Hematopoietic multipotent progenitor cell (in vitro differentiated cells): ENCODE measurements at regions not wholly inside any gene's neighbourhood (a gene's known extent, or its start where the extent isn't known, plus 50 kb on each side); places are given as distances from the start of the nearest gene placed in this dataset.

Experiments used
- DNase-seq, 3 donors: peaks; one replicate each; pipeline ENCODE4 v3.0.0-alpha.2; 2011 to 2015; ENCODE audit warnings: low read depth in 2 of 3, low spot score in 2 of 3

DNA sequence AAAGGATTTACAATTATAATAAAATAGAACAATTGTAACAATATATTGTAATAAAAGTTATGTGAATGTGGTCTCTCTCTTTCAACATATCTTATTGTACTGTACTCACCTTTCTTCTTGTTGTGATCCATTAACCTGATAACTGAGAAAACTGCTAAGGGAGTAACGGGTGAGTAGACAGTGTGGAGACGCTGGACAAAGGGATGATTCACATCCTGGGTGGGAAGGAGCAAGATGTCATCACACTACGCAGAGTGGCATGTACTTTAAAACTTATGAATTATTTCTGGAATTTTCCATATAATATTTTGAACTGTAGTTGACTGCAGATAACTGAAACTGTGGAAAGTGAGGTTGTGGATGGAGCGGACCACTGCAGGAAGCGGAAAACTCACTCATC is 91.2 kb upstream of the PLPP4 start:
- DNase-seq, result no peak

- DNase-seq, result no peak
These were observed 89.7 kb upstream of the PLPP4 start for GRCh38 chr10:120367341-120367740.

- no peak for DNase-seq
These were observed 88.7 kb upstream of the PLPP4 start for GRCh38 chr10:120368338-120368737.

- DNase-seq, result no peak
These were observed 88.1 kb upstream of the PLPP4 start for GRCh38 chr10:120368927-120369326.

DNA sequence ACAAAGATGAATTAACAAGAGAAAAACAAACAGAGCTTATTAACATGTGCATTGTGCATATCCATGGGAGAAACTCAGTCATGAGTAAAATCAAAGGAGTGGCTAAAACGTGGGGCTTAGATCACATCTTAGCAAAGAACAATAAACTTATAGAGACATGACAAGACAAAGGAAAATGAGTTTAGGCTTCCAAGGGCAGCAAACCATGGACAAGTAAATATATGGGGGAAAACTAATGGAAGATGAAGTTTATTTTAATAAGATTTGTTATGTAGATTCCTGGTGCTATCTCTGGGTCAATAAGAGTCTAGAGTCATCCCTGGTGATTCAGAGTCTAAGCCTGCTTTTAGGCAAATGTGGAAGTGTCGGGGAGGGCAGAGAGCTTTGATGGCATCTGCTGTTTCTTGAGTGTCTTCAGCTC is 87.2 kb upstream of the PLPP4 start:
- no peak for DNase-seq

- no peak for DNase-seq
These were observed 85.2 kb upstream of the PLPP4 start for GRCh38 chr10:120371856-120372255.

DNA sequence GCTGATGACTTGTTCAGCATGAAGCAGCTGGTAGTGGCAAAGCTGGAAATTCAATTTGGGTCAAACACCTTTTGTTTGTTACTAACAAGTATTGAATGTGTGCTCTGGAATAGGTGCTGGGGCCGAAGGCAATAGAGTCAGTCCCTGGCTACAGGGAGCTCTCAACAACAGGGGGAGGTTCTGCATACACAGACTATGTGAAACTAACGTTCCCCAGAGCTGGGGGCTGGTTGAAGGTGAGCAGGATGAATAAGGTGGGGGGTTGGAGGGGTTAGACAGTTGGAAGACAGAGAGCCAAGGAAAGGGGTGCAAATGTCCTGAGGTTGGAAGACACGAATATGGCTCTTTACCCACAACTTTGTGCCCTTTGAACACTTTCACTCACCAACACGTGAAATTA is 84.1 kb upstream of the PLPP4 start:
- DNase-seq, result no peak

- DNase-seq, result no peak
These were observed 81.4 kb upstream of the PLPP4 start for GRCh38 chr10:120375666-120376065.

DNA sequence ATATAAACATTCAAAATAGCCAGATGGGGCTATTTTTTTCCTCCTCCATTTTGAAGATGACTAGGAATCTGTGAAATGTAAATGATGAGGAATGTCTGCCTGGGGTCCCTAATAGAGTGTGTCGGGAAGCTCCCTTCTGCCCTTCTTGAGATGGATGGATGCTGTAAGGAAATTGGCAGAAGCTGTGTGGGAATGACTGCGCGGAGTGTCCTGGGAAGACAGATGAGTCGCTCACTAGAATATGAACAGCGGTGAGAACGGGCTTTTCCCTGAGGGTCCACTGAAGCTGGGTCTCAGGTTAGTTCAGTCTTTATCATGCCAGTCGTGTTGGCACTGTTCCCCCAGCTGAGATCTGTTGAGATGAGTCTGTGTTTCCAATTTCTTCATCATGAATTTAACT is 75.1 kb upstream of the PLPP4 start:
- DNase-seq, result no peak

GRCh38 chr10:120382360-120382759 is 74.7 kb upstream of the PLPP4 start:
- DNase-seq, result no peak

DNA sequence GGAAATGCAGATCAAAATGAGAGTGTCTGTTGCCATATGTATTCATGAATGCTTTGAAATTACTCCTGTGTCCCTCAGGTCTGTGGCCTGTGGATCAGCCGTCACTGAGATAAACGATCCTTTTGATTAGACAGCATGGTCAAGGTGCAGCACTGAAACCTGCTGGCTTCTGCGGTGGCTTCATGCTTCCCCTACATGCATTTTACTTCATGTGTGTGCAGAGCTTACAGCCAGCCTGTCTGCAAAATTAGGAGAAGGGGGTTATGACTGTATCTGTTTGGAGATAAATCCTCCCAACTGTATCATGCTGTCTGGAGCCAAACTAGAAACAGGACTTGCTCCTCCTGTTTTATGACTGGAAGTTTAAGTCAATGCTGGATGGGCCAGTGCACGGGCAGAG is 71.0 kb upstream of the PLPP4 start:
- DNase-seq, result no peak

DNA sequence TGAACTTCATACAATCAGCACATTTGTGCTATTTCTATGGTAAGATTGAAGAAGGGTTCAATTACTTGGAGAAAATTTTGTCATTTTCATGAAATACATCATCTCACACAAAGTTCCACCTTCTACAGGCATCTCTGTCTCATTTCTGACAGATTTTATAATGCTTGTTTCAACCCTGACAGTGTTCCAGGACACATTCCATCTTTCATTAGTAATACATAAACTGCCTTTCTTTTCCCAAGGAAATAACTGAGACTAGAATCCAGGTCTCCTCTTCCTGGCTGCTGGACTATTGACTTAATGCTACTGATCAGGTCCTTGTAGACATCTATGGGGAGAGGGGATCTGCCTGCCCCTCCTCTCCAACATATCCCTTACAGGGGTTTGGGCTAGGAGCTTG is 70.1 kb upstream of the PLPP4 start:
- no peak for DNase-seq

DNA sequence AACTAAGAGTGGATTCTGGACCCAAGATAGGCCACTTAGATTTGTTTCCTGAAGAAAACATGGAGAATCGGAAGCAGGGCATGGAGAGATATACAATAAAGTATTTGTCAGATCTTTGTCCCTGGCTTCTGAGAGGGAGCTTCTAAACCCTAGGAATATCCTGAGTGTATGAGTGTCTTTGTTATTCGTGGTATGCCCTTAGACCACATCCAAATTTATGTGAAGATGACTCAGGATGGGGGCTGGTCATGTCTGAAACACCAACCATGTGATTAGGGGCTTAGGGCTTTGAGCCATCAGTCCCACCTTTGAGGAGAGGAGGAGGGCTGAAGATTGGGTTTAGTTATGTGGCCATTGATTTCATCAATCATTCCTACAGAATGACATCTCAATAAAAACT is 69.7 kb upstream of the PLPP4 start:
- DNase-seq, result no peak

DNA sequence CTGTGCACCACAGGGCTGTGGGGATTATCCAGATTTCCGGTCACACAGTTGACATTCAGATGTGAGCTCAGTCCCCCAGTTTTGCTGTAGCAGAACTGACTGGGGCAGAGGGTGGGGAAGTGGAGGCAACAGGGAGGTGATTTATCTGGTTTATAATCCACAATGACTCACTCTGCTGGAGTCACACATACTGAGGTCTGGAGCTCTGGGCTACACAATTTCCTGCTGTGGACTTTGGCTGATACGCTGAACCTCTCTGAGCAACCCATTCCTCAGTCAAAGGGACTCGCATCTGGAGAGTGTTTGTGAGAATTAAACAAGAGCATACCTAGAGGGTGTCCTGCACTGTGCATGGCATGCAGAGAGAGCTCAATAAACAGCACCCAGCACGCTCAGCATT is 64.8 kb upstream of the PLPP4 start:
- DNase-seq, result no peak

DNA sequence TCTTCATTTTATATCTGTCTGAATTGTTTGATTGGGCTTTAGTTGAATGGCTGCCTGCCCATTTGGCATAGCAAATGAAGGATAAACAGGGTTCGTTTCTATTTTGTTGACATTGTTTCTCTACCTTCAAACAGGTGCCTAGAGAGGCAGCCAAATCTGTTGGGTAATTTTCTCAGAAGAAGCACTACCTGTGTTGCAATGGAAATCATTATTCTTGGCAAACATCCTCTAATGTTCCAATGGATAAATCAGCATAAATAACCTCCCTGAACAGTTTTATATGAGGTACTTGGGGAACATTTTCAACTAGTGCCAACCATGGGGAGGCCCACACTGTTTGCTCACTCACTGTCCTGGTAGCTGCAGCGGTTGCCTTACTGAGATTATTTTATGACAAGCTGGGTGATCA is 64.4 kb upstream of the PLPP4 start:
- DNase-seq, result no peak

DNA sequence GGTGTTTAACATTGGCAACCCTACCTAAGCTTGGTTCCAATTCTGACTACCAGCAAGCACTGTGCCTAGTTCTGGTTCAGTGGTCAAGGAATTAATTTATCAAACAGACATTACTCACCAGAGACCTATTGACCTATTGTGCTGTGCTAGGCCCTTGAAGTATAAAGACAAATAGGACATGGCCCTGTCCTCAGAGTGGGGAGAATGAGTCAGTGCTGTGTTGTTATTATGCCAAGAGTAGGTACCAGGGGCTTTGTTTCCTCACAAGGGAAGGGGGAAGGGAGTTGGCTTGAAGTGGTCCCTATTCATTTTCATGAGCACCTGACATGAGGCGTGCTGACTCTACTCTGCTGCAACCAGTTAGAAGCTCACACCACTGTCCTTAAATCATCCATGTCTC is 62.6 kb upstream of the PLPP4 start:
- no peak for DNase-seq

DNA sequence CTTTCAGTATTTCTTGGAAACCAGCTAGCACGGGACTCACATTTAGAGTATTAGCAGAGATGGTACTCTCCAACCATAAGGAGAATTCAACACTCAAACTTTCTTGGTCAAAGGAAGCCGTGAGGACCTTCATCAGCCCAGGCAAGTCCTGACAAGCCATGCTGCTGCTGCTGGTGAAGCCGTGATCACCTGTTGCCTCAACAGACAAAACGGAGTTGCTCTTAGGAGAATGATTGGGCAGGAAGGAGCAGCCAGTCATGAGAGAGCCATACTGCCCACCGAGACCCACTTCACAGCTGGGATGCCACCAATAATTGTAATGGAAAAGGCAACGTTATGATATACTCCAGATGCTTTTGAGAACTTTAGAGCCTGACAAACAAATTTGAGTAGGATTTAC is 60.8 kb upstream of the PLPP4 start:
- no peak for DNase-seq

- no peak for DNase-seq
These were observed 58.8 kb upstream of the PLPP4 start for GRCh38 chr10:120398180-120398579.

GRCh38 chr10:120400601-120401000 is 56.4 kb upstream of the PLPP4 start:
- DNase-seq, result no peak

DNA sequence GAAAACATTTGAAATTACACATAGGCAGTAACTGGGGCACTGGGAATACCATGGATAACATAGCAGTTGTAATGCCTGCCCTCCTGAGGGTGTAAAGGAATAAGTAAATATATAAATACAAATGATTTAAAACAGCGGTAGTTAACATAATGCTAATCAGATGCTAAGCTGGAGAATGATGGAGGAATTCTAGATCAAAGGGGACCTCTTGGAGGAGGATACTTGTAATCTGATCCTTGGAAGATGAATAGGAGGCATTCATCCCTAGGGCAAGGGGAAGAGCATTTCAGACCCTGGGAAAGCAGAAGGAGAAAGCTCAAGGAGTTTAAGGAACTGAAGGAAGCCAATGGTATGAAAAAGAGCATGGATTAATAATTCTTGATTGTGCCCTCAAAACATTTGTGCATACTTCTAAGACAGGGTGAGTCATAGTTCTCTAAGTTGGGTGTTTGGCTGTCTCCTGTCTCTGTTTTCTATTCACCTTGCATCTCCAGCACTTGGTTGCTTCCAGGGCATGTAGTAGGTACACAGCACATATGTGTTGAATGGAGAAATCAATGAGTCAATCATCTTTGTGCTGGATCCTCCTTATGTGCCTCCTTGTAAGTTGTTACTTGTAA is 54.8 kb upstream of the PLPP4 start:
- no peak for DNase-seq

DNA sequence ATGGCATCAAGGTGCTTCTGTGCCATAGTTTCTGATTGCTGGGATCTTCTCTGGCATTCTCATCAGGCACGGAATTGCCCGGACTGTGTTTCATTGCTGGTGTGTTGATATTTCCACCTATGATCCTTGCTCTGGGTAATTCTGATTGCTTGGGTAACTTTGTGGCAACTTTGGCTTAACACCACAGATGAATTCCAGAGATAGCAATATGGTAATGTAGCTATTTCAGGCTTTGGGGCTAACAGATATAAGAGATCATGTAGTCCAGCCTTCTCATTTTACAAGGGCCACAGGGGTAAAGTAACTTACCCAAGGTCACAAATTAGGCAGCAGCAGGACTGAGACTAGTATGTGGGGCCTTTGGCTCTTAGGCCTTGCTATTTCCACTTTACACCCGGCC is 53.9 kb upstream of the PLPP4 start:
- no peak for DNase-seq

GRCh38 chr10:120406376-120406775 is 50.7 kb upstream of the PLPP4 start:
- no peak for DNase-seq
